ENCODE measurements at regions not wholly inside any gene's neighbourhood (a gene's known extent, or its start where the extent isn't known, plus 50 kb on each side); places are given as distances from the start of the nearest gene placed in this dataset.

DNA sequence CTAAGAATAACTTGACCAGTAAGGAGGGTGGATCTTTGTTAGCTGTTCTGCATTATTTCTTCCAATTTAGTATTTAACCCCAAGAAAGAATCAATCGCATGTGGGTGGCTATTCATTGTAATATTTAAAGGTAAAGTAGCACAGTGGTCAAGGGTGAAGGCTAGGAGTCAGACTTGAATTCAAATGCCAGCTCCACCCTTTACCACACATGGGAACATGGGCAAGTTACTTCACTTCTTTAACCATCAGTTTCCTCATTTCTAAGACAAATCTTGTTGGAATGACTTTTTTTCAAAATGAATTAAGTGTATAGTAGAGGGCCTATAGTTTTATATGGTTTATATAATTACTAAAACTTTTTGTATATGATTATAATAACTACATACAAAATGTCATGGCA lies 71.3 kb upstream of the S1PR1 start:
- no peaks in the 10 kb centered on the region for H4K20me1 ChIP-seq (ENCODE audit: insufficient read depth, poor library complexity, severe bottlenecking)
- no peak for DNase-seq (ENCODE audit: low spot score)
- no peaks in the 10 kb centered on the region for H3K9me3 ChIP-seq (ENCODE audit: low read depth)
- no peak overlapping the region for H2AFZ ChIP-seq
- no peak overlapping the region for H3K4me3 ChIP-seq
- no peaks in the 10 kb centered on the region for H3K79me2 ChIP-seq
- H3K36me3 ChIP-seq (replicated peaks; ENCODE audit: insufficient read depth, low read depth), result no peaks in the 10 kb centered on the region
- H3K4me1 ChIP-seq (ENCODE audit: insufficient read depth), result no peaks in the 10 kb centered on the region
- H3K27me3 ChIP-seq, result no peaks in the 10 kb centered on the region
- H3K27ac ChIP-seq, result no peak overlapping the region
- no peak for TF ChIP-seq EZH2 (IDR thresholded peaks at IDR 0.05; ENCODE audit: borderline replicate concordance)
- TF ChIP-seq EZH2phosphoT487 (IDR thresholded peaks at IDR 0.05; ENCODE audit: low read depth, severe bottlenecking, unreplicated experiment), result no peak
- no peak for TF ChIP-seq CTCF (IDR thresholded peaks at IDR 0.05; ENCODE audit: poor library complexity)
- no peaks in the 10 kb centered on the region for H3K9me2 ChIP-seq (replicated peaks; ENCODE audit: insufficient read depth)
- H3K4me2 ChIP-seq, result no peak overlapping the region
- 93% methylated on average over 1 of the region's 1 CpG for WGBS (ENCODE audit: low lambda C conversion rate, missing lambda C conversion rate)

- Histone ChIP-seq H2AFZ (no peak overlapping the region), H3K4me2 (no peak overlapping the region), H3K4me3 (no peak overlapping the region), H3K4me1 (ENCODE audit: insufficient read depth) (no peaks in the 10 kb centered on the region), H3K9me3 (ENCODE audit: low read depth) (no peaks in the 10 kb centered on the region), H3K36me3 (replicated peaks; ENCODE audit: insufficient read depth, low read depth) (no peaks in the 10 kb centered on the region), H4K20me1 (ENCODE audit: insufficient read depth, poor library complexity, severe bottlenecking) (no peaks in the 10 kb centered on the region), H3K27ac (no peak overlapping the region), H3K9me2 (replicated peaks; ENCODE audit: insufficient read depth) (no peaks in the 10 kb centered on the region), H3K27me3 (no peaks in the 10 kb centered on the region), H3K79me2 (no peaks in the 10 kb centered on the region)
- WGBS (ENCODE audit: low lambda C conversion rate, missing lambda C conversion rate), result 80% methylated on average over 3 of the region's 3 CpGs
- TF ChIP-seq EZH2phosphoT487 (IDR thresholded peaks at IDR 0.05; ENCODE audit: low read depth, severe bottlenecking, unreplicated experiment) (no peak), EZH2 (IDR thresholded peaks at IDR 0.05; ENCODE audit: borderline replicate concordance) (no peak), CTCF (IDR thresholded peaks at IDR 0.05; ENCODE audit: poor library complexity) (no peak)
- DNase-seq (ENCODE audit: low spot score), result no peak
Observed at GRCh38 chr1:101164776-101165175, 72.0 kb upstream of the S1PR1 start.

GRCh38 chr1:101162736-101163735 lies 73.8 kb upstream of the S1PR1 start:
- Histone ChIP-seq H3K9me2 (replicated peaks; ENCODE audit: insufficient read depth) (no peaks in the 10 kb centered on the region), H3K27me3 (no peaks in the 10 kb centered on the region), H3K79me2 (no peaks in the 10 kb centered on the region), H3K27ac (no peak overlapping the region), H3K36me3 (replicated peaks; ENCODE audit: insufficient read depth, low read depth) (no peaks in the 10 kb centered on the region), H2AFZ (no peak overlapping the region), H3K4me2 (no peak overlapping the region), H3K4me1 (ENCODE audit: insufficient read depth) (no peaks in the 10 kb centered on the region), H3K4me3 (no peak overlapping the region), H3K9me3 (ENCODE audit: low read depth) (no peaks in the 10 kb centered on the region), H4K20me1 (ENCODE audit: insufficient read depth, poor library complexity, severe bottlenecking) (no peaks in the 10 kb centered on the region)
- 92% methylated on average over 7 of the region's 7 CpGs for WGBS (ENCODE audit: low lambda C conversion rate, missing lambda C conversion rate)
- no peak for DNase-seq (ENCODE audit: low spot score)
- TF ChIP-seq EZH2phosphoT487 (IDR thresholded peaks at IDR 0.05; ENCODE audit: low read depth, severe bottlenecking, unreplicated experiment) (no peak), CTCF (IDR thresholded peaks at IDR 0.05; ENCODE audit: poor library complexity) (no peak), EZH2 (IDR thresholded peaks at IDR 0.05; ENCODE audit: borderline replicate concordance) (no peak)
